H1 (cell line): ENCODE measurements at regions not wholly inside any gene's neighbourhood (a gene's known extent, or its start where the extent isn't known, plus 50 kb on each side); places are given as distances from the start of the nearest gene placed in this dataset.

Experiments
- CTCF ChIA-PET: fragments of 300-600 bp; sonication (Branson Sonifier 250); formaldehyde crosslinking; loops from one replicate; lab custom pipeline; 2021; ENCODE audit not compliant: partially characterized antibody; lab: Charles Lee
- POLR2A ChIA-PET: fragments of 300-600 bp; sonication (Branson Sonifier 250); formaldehyde crosslinking; loops from one replicate; lab custom pipeline; 2021; ENCODE audit warnings: inconsistent platforms; ENCODE audit not compliant: partially characterized antibody; lab: Charles Lee
- DNase-seq, 2 experiments: peaks; one replicate each; pipeline versions ENCODE4 v3.0.0 to v3.0.0-alpha.2; 2010 to 2022; ENCODE audit warnings: low spot score in 2 of 2, low read depth in 1 of 2, mixed read lengths in 1 of 2
- FAIRE-seq: peaks from 2 replicates; lab custom pipeline; 2011; peaks lifted over from hg19 to GRCh38; lab: Jason Lieb, UNC
- H2AFZ ChIP-seq: 2 replicates; pipeline ENCODE4 v1.8.1; 2012; ENCODE audit warnings: low read length, inconsistent platforms
- H2AK5ac ChIP-seq: 2 replicates; pipeline ENCODE4 v1.6.1; 2013; ENCODE audit warnings: low read depth, low read length
- H2BK120ac ChIP-seq: replicated peaks from 2 replicates; pipeline ENCODE3; 2013; ENCODE audit warnings: low read depth, low read length, inconsistent platforms
- H2BK12ac ChIP-seq: 2 replicates; pipeline ENCODE4 v1.6.1; 2013; ENCODE audit warnings: low read depth, low read length
- H2BK15ac ChIP-seq: 2 replicates; pipeline ENCODE4 v1.6.1; 2013; ENCODE audit warnings: low read length
- H2BK20ac ChIP-seq: 2 replicates; pipeline ENCODE4 v1.6.1; 2013; ENCODE audit warnings: low read length
- H2BK5ac ChIP-seq: 2 replicates; pipeline ENCODE4 v1.6.1; 2013; ENCODE audit warnings: low read depth, low read length
- H3K14ac ChIP-seq: 2 replicates; pipeline ENCODE4 v1.6.1; 2013; ENCODE audit warnings: inconsistent platforms; ENCODE audit not compliant: insufficient read length
- H3K18ac ChIP-seq: 2 replicates; pipeline ENCODE4 v1.6.1; 2013; ENCODE audit warnings: low read length; ENCODE audit errors: extremely low read depth
- H3K23ac ChIP-seq: 2 replicates; pipeline ENCODE4 v1.6.1; 2013; ENCODE audit warnings: inconsistent platforms; ENCODE audit not compliant: insufficient read length
- H3K23me2 ChIP-seq: 2 replicates; pipeline ENCODE4 v1.6.1; 2013; ENCODE audit warnings: low read depth, low read length
- H3K27ac ChIP-seq: 2 replicates; pipeline ENCODE4 v1.6.1; 2011; ENCODE audit warnings: low read depth, low read length, inconsistent platforms
- H3K27me3 ChIP-seq, 4 experiments: replicated peaks in 1 of 4; 1 replicate in 1 of 4; 2 replicates in 3 of 4; pipeline versions ENCODE4 v1.6.1 to v1.8.1; 2011 to 2013; ENCODE audit warnings: low read length in 3 of 4, mild to moderate bottlenecking in 3 of 4, inconsistent platforms in 2 of 4, mixed read lengths in 2 of 4, moderate library complexity in 1 of 4; ENCODE audit not compliant: control insufficient read depth in 3 of 4, insufficient read depth in 3 of 4; ENCODE audit errors: extremely low read depth in 1 of 4
- H3K36me3 ChIP-seq, 4 experiments: 2 replicates each; pipeline versions ENCODE4 v1.6.1 to v1.8.1; 2011 to 2013; ENCODE audit warnings: mild to moderate bottlenecking in 4 of 4, low read length in 3 of 4, moderate library complexity in 2 of 4, control low read depth in 1 of 4, inconsistent platforms in 1 of 4; ENCODE audit not compliant: insufficient read depth in 4 of 4, control insufficient read depth in 2 of 4
- H3K4ac ChIP-seq: replicated peaks from 2 replicates; pipeline ENCODE3; 2013; ENCODE audit warnings: low read length, low read depth, mixed read lengths, inconsistent platforms; ENCODE audit not compliant: insufficient read length
- H3K4me1 ChIP-seq, 4 experiments: replicated peaks in 1 of 4; 1 replicate in 1 of 4; 2 replicates in 3 of 4; pipeline versions ENCODE4 v1.6.1 to v1.8.1; 2011 to 2013; ENCODE audit warnings: low read length in 3 of 4, inconsistent platforms in 2 of 4, mixed read lengths in 1 of 4; ENCODE audit not compliant: insufficient read depth in 4 of 4, control insufficient read depth in 3 of 4
- H3K4me2 ChIP-seq, 2 experiments: 2 replicates each; pipeline versions ENCODE4 v1.6.1 to v1.8.1; 2011 to 2013; ENCODE audit warnings: low read depth in 2 of 2, low read length in 2 of 2, control low read depth in 1 of 2, inconsistent platforms in 1 of 2, mild to moderate bottlenecking in 1 of 2; ENCODE audit not compliant: insufficient read depth in 1 of 2
- H3K4me3 ChIP-seq, 4 experiments: fragments of 200-600, 300-600 bp in 1 of 4; sonication (generic), shearing (Covaris generic), sonication (Bioruptor Twin) in 1 of 4; 2 replicates each; pipeline versions ENCODE4 v1.5.1 to v1.8.1; 2011 to 2016; ENCODE audit warnings: low read length in 4 of 4, low read depth in 3 of 4, control low read depth in 2 of 4, inconsistent platforms in 2 of 4, mild to moderate bottlenecking in 2 of 4, mixed read lengths in 1 of 4, moderate library complexity in 1 of 4; ENCODE audit not compliant: insufficient read depth in 2 of 4; ENCODE audit errors: extremely low read depth in 1 of 4
- H3K56ac ChIP-seq: replicated peaks from 2 replicates; pipeline ENCODE3; 2013; ENCODE audit warnings: low read depth, mild to moderate bottlenecking, mixed read lengths, low read length, inconsistent platforms; ENCODE audit not compliant: insufficient read length
- H3K79me1 ChIP-seq: 2 replicates; pipeline ENCODE4 v1.6.1; 2013; ENCODE audit warnings: low read depth, low read length, control low read depth
- H3K79me2 ChIP-seq, 2 experiments: 2 replicates each; pipeline versions ENCODE4 v1.6.1 to v1.8.1; 2012 to 2013; ENCODE audit warnings: low read length in 2 of 2, mild to moderate bottlenecking in 2 of 2, inconsistent platforms in 1 of 2; ENCODE audit not compliant: insufficient read depth in 2 of 2, control insufficient read depth in 1 of 2
- H3K9ac ChIP-seq, 4 experiments: replicated peaks in 1 of 4; 1 replicate in 1 of 4; 2 replicates in 3 of 4; pipeline versions ENCODE4 v1.6.1 to v1.8.1; 2011 to 2013; ENCODE audit warnings: low read depth in 3 of 4, low read length in 3 of 4, control low read depth in 2 of 4, mild to moderate bottlenecking in 2 of 4, moderate library complexity in 2 of 4, inconsistent platforms in 1 of 4; ENCODE audit errors: extremely low read depth in 1 of 4
- H3K9me3 ChIP-seq, 2 experiments: 2 replicates each; pipeline versions ENCODE4 v1.6.1 to v1.8.1; 2012 to 2013; ENCODE audit warnings: mild to moderate bottlenecking in 2 of 2, moderate library complexity in 2 of 2, control low read depth in 1 of 2, inconsistent platforms in 1 of 2, low read depth in 1 of 2, low read length in 1 of 2, mixed read lengths in 1 of 2; ENCODE audit not compliant: insufficient read depth in 2 of 2
- H4K20me1 ChIP-seq, 2 experiments: replicated peaks in 1 of 2; 2 replicates each; pipeline versions ENCODE3 to v1.8.1; 2011 to 2013; ENCODE audit warnings: inconsistent platforms in 2 of 2, low read length in 2 of 2, mild to moderate bottlenecking in 1 of 2; ENCODE audit not compliant: insufficient read depth in 2 of 2, control insufficient read depth in 1 of 2
- H4K5ac ChIP-seq: 2 replicates; pipeline ENCODE4 v1.6.1; 2013; ENCODE audit warnings: low read length, low read depth, mixed read lengths, inconsistent platforms; ENCODE audit not compliant: insufficient read length
- H4K8ac ChIP-seq: 2 replicates; pipeline ENCODE4 v1.8.0; 2013; ENCODE audit warnings: mild to moderate bottlenecking, moderate library complexity, low read length, inconsistent platforms; ENCODE audit not compliant: insufficient read depth; ENCODE audit errors: extremely low read depth
- H4K91ac ChIP-seq: replicated peaks from 2 replicates; pipeline ENCODE3; 2013; ENCODE audit warnings: low read length, mixed read lengths, inconsistent platforms; ENCODE audit not compliant: insufficient read length
- GABPA ChIP-seq: IDR thresholded peaks from 2 replicates; pipeline ENCODE4 v1.6.1; 2011; ENCODE audit warnings: mild to moderate bottlenecking, low read length, moderate library complexity, borderline replicate concordance; ENCODE audit not compliant: insufficient read depth
- KDM1A ChIP-seq: fragments of 200-600, 300-600 bp; sonication (generic); IDR thresholded peaks from 2 replicates; pipeline ENCODE4 v1.7.1; 2016; ENCODE audit warnings: mild to moderate bottlenecking, low read length, borderline replicate concordance
- SIN3A ChIP-seq, 2 experiments: IDR thresholded peaks in 1 of 2; conservative IDR thresholded peaks in 1 of 2; 2 replicates each; pipeline ENCODE4 v1.6.1; 2011 to 2012; ENCODE audit warnings: low read length in 2 of 2, improper control_type of control experiment in 1 of 2, low read depth in 1 of 2, mild to moderate bottlenecking in 1 of 2
- TBP ChIP-seq: IDR thresholded peaks from 2 replicates; pipeline ENCODE4 v1.6.1; 2011; ENCODE audit warnings: low read depth, low read length, improper control_type of control experiment
- WGBS, 2 experiments: shearing (Covaris generic) in 1 of 2; methylation state at CpG; one replicate each; pipeline versions ENCODE4 v1.1.6 to v1.1.7; 2013 to 2015; ENCODE audit warnings: low lambda C conversion rate in 2 of 2, mixed read lengths in 2 of 2, inconsistent platforms in 1 of 2, low coverage in 1 of 2, missing lambda C conversion rate in 1 of 2; ENCODE audit not compliant: insufficient replicate concordance in 2 of 2, insufficient coverage in 1 of 2, insufficient read length in 1 of 2; ENCODE audit errors: extremely low coverage in 1 of 2, missing lambda C conversion rate in 1 of 2; 5-methylcytosine and 5-hydroxymethylcytosine counted together

- Histone ChIP-seq H2AK5ac (no peak overlapping the region), H3K4ac (no peak overlapping the region), H2BK15ac (no peak overlapping the region), H4K91ac (no peak overlapping the region), H4K8ac (no peak overlapping the region), H3K14ac (no peak overlapping the region), H4K5ac (no peak overlapping the region), H3K9me3 (0 out of 4 replicates have a peak, but pooled peaks cover 0 to 2% of the 10 kb centered on the region in 2 experiments), H2BK5ac (no peak overlapping the region), H3K27me3 (no peaks in the 10 kb centered on the region), H3K56ac (no peak overlapping the region), H2AFZ (no peak overlapping the region), H3K4me1 (peaks cover 0 to 4% (median under 1%) of the 10 kb centered on the region in 4 experiments; a peak in 3 of 7 replicates), H3K27ac (no peak overlapping the region), H2BK20ac (no peak overlapping the region), H3K18ac (no peak overlapping the region), H3K36me3 (no peaks in the 10 kb centered on the region), H2BK12ac (no peak overlapping the region), H3K23ac (no peak overlapping the region), H3K9ac (no peak overlapping the region), H3K4me3 (no peak overlapping the region), H4K20me1 (no peaks in the 10 kb centered on the region), H3K4me2 (no peak overlapping the region), H3K23me2 (no peaks in the 10 kb centered on the region), H3K79me1 (no peaks in the 10 kb centered on the region), H3K79me2 (no peaks in the 10 kb centered on the region), H2BK120ac (no peak overlapping the region)
- ChIA-PET CTCF (interaction anchor here (1.5 kb wide), 1 partner anchor 79 kb away, joined by 3 read pairs; no protein-coding TSS in a partner anchor), POLR2A (no interaction called here)
- WGBS, 2 experiments = 85% methylated on average over 2 of the region's 2 CpGs; no CpG with 5 or more reads in 1 of the 2 experiments
- no peak for FAIRE-seq
- no peak for DNase-seq
- TF ChIP-seq GABPA (no peak), KDM1A (no peak), TBP (no peak), SIN3A (conservative IDR thresholded peaks at IDR 0.05 in 1 of 2, IDR thresholded peaks at IDR 0.05 in 1 of 2; ENCODE audit: low read depth in 1 of 2, low read length in 2 of 2) (no peak)
Observed at GRCh38 chr9:124205686-124206352, 51.9 kb upstream of the NEK6 start.
